ENCODE measurements at regions not wholly inside any gene's neighbourhood (a gene's known extent, or its start where the extent isn't known, plus 50 kb on each side); places are given as distances from the start of the nearest gene placed in this dataset.

DNA sequence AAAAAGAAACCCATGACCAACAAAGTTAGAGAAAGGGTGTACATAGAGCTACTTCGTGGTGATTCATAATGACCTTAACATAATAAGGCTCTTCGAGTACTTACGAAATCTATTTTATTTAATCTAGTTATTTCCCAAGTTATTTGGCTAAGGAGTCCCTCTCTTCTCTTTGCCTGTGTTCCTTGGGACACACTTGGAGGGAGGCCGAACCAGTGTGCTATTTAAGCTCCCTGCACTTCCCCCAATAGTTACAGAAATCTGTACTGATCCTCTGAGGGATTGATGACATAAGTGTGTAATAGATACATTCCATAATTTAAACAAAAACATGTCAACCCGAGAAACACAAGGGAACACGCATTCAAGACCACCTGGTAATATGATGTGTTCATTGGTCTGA lies 351.1 kb downstream of the GATA3 start:
- H3K4me1 ChIP-seq (ENCODE audit: insufficient read depth, low read length): no peaks in the 10 kb centered on the region
- no peak for TF ChIP-seq EZH2 (IDR thresholded peaks at IDR 0.05; ENCODE audit: insufficient read depth, low read length)
- TF ChIP-seq, protein P1, sequence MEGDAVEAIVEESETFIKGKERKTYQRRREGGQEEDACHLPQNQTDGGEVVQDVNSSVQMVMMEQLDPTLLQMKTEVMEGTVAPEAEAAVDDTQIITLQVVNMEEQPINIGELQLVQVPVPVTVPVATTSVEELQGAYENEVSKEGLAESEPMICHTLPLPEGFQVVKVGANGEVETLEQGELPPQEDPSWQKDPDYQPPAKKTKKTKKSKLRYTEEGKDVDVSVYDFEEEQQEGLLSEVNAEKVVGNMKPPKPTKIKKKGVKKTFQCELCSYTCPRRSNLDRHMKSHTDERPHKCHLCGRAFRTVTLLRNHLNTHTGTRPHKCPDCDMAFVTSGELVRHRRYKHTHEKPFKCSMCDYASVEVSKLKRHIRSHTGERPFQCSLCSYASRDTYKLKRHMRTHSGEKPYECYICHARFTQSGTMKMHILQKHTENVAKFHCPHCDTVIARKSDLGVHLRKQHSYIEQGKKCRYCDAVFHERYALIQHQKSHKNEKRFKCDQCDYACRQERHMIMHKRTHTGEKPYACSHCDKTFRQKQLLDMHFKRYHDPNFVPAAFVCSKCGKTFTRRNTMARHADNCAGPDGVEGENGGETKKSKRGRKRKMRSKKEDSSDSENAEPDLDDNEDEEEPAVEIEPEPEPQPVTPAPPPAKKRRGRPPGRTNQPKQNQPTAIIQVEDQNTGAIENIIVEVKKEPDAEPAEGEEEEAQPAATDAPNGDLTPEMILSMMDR (IDR thresholded peaks at IDR 0.05; ENCODE audit: insufficient read depth, low read depth, low read length): no peak
- H3K79me2 ChIP-seq (ENCODE audit: insufficient read depth, low read length): no peaks in the 10 kb centered on the region
- H3K27me3 ChIP-seq (ENCODE audit: insufficient read depth, low read length): no peaks in the 10 kb centered on the region
- H3K27me3 Mint-ChIP-seq (ENCODE audit: low read depth, unreplicated experiment): peaks cover 13% of the 10 kb centered on the region
- H3K4me2 ChIP-seq (ENCODE audit: low read length): no peak overlapping the region
- H3K9ac ChIP-seq (ENCODE audit: low read length): no peak overlapping the region
- H3K4me1 Mint-ChIP-seq (ENCODE audit: low read depth, unreplicated experiment): peaks cover 22% of the 10 kb centered on the region
- no peak for FAIRE-seq
- no peak overlapping the region for H3K27ac Mint-ChIP-seq (ENCODE audit: unreplicated experiment)
- no peaks in the 10 kb centered on the region for H3K36me3 ChIP-seq (ENCODE audit: insufficient read depth, low read length)
- H3K9me3 Mint-ChIP-seq (ENCODE audit: unreplicated experiment): no peaks in the 10 kb centered on the region
- no peaks in the 10 kb centered on the region for H3K9me3 ChIP-seq (ENCODE audit: insufficient read depth, low read depth, low read length)
- no peak overlapping the region for H3K27ac ChIP-seq (ENCODE audit: low read depth, low read length)
- DNase-seq (ENCODE audit: low read depth): no peak
- no peaks in the 10 kb centered on the region for H4K20me1 ChIP-seq (ENCODE audit: insufficient read depth, low read length)
- no peaks in the 10 kb centered on the region for H3K36me3 Mint-ChIP-seq (ENCODE audit: low read depth, unreplicated experiment)
- H3K4me3 Mint-ChIP-seq (ENCODE audit: unreplicated experiment): no peak overlapping the region
- H2AFZ ChIP-seq (ENCODE audit: low read depth, low read length): no peak overlapping the region
- H3K4me3 ChIP-seq (ENCODE audit: insufficient read depth, low read depth, low read length): no peak overlapping the region

GRCh38 chr10:8407501-8408021 lies 353.1 kb downstream of the GATA3 start:
- FAIRE-seq: no peak
- Mint-ChIP-seq H3K4me1 (ENCODE audit: low read depth, unreplicated experiment) (peaks cover 28% of the 10 kb centered on the region), H3K27me3 (ENCODE audit: low read depth, unreplicated experiment) (peaks cover 10% of the 10 kb centered on the region), H3K9me3 (ENCODE audit: unreplicated experiment) (peaks cover 2% of the 10 kb centered on the region), H3K36me3 (ENCODE audit: low read depth, unreplicated experiment) (peaks cover 1% of the 10 kb centered on the region), H3K4me3 (ENCODE audit: unreplicated experiment) (no peak overlapping the region), H3K27ac (ENCODE audit: unreplicated experiment) (no peak overlapping the region)
- TF ChIP-seq EZH2 (IDR thresholded peaks at IDR 0.05; ENCODE audit: insufficient read depth, low read length): no peak
- TF ChIP-seq, protein P1 (IDR thresholded peaks at IDR 0.05; ENCODE audit: insufficient read depth, low read depth, low read length): no peak
- DNase-seq (ENCODE audit: low read depth): no peak
- no peaks in the 10 kb centered on the region for H3K4me1 ChIP-seq (ENCODE audit: insufficient read depth, low read length)
- no peaks in the 10 kb centered on the region for H3K79me2 ChIP-seq (ENCODE audit: insufficient read depth, low read length)
- H4K20me1 ChIP-seq (ENCODE audit: insufficient read depth, low read length): no peaks in the 10 kb centered on the region
- H3K4me3 ChIP-seq (ENCODE audit: insufficient read depth, low read depth, low read length): no peak overlapping the region
- no peaks in the 10 kb centered on the region for H3K9me3 ChIP-seq (ENCODE audit: insufficient read depth, low read depth, low read length)
- H3K27me3 ChIP-seq (ENCODE audit: insufficient read depth, low read length): no peaks in the 10 kb centered on the region
- no peak overlapping the region for H2AFZ ChIP-seq (ENCODE audit: low read depth, low read length)
- no peak overlapping the region for H3K9ac ChIP-seq (ENCODE audit: low read length)
- no peak overlapping the region for H3K27ac ChIP-seq (ENCODE audit: low read depth, low read length)
- H3K36me3 ChIP-seq (ENCODE audit: insufficient read depth, low read length): no peaks in the 10 kb centered on the region
- H3K4me2 ChIP-seq (ENCODE audit: low read length): no peak overlapping the region

DNA sequence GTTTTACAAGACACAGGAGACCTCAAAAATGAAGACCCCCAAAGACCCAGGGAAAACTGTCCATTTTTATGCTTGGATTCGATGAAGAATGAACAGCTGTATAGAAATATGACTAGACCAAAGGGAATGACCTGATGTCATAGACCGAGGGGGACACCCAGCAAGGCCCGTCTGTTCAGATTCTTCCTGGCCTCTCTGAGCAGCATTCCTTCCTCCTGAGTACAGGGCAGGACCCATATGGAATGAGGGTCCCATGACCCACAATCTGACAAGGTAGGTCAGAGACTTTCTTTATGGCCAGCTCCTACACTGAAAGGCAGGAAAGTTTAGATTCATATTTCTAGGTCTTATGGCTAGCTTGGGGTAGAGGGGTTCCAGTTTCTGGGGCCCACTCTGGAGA lies 356.0 kb downstream of the GATA3 start:
- Histone ChIP-seq H3K9me3 (ENCODE audit: insufficient read depth, low read depth, low read length) (no peaks in the 10 kb centered on the region), H3K27me3 (ENCODE audit: insufficient read depth, low read length) (no peaks in the 10 kb centered on the region), H3K4me3 (ENCODE audit: insufficient read depth, low read depth, low read length) (no peak overlapping the region), H3K79me2 (ENCODE audit: insufficient read depth, low read length) (no peaks in the 10 kb centered on the region), H4K20me1 (ENCODE audit: insufficient read depth, low read length) (no peaks in the 10 kb centered on the region), H2AFZ (ENCODE audit: low read depth, low read length) (no peak overlapping the region), H3K9ac (ENCODE audit: low read length) (no peak overlapping the region), H3K4me2 (ENCODE audit: low read length) (no peak overlapping the region), H3K4me1 (ENCODE audit: insufficient read depth, low read length) (no peaks in the 10 kb centered on the region), H3K36me3 (ENCODE audit: insufficient read depth, low read length) (no peaks in the 10 kb centered on the region), H3K27ac (ENCODE audit: low read depth, low read length) (no peak overlapping the region)
- peaks cover 14% of the 10 kb centered on the region for H3K4me1 Mint-ChIP-seq (ENCODE audit: low read depth, unreplicated experiment)
- peaks cover 4% of the 10 kb centered on the region for H3K9me3 Mint-ChIP-seq (ENCODE audit: unreplicated experiment)
- peak overlapping the region; percentile 62 for H3K4me3 Mint-ChIP-seq (ENCODE audit: unreplicated experiment)
- TF ChIP-seq EZH2 (IDR thresholded peaks at IDR 0.05; ENCODE audit: insufficient read depth, low read length): no peak
- TF ChIP-seq, protein P1 (IDR thresholded peaks at IDR 0.05; ENCODE audit: insufficient read depth, low read depth, low read length): no peak
- FAIRE-seq: no peak
- H3K27ac Mint-ChIP-seq (ENCODE audit: unreplicated experiment): peak overlapping the region; percentile 58
- H3K27me3 Mint-ChIP-seq (ENCODE audit: low read depth, unreplicated experiment): peaks cover 8% of the 10 kb centered on the region
- DNase-seq (ENCODE audit: low read depth): no peak
- H3K36me3 Mint-ChIP-seq (ENCODE audit: low read depth, unreplicated experiment): peaks cover 1% of the 10 kb centered on the region
